ENCODE measurements at regions not wholly inside any gene's neighbourhood (a gene's known extent, or its start where the extent isn't known, plus 50 kb on each side); places are given as distances from the start of the nearest gene placed in this dataset.
A peak's percentile ranks its signal among the peaks of the same experiment; 100 is the strongest.

DNA sequence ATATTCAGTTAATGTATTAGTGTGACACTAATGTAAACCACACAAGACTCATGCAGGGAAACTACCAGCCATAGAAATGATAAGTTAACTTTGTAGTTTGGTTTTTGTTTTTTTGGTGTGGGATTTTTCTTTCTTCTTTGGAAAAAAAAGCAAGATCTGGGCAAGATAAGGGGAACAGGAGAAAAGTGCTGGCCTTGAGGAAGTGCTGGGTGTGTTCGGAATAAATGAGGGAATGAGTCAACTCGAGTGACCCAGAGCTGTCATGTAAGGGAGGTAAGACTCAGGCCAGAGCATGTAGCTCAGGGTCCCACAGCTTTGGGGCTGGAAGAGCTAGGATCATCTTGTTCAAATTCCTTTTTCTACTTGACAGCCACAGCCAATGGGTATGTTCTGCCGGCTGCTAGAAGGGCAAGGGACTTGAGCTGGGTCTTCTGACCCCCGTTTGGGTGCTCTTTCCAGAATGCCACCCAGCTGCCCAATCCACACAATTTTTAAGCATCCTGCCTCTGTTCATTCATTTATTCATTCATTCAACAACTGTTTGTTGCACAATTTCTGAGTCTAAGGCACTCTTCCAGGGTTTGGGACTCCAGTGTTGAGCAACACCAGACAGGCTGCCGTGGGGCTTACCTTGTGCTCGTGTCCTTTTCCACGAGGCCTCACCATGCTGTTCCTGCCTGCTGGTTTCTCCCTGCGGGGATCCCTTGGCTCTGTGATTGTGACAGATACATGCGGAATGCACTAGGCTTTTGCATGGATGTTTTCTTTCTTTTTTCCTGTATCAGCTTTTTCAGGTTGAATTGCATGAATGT, 54.5 kb downstream of the CLDN34 start:
- no peak for DNase-seq (ENCODE audit: low read depth)
- H3K4me3 ChIP-seq (ENCODE audit: low read depth, low read length) = no peak overlapping the region

- no peak for DNase-seq (ENCODE audit: low read depth)
- H3K4me3 ChIP-seq (ENCODE audit: low read depth, low read length) = no peak overlapping the region
These were observed 55.0 kb downstream of the CLDN34 start for GRCh38 chrX:10022273-10022541.

GRCh38 chrX:10022580-10023245, 55.6 kb downstream of the CLDN34 start:
- no peak overlapping the region for H3K4me3 ChIP-seq (ENCODE audit: low read depth, low read length)
- peak; percentile 48 for DNase-seq (ENCODE audit: low read depth)

DNA sequence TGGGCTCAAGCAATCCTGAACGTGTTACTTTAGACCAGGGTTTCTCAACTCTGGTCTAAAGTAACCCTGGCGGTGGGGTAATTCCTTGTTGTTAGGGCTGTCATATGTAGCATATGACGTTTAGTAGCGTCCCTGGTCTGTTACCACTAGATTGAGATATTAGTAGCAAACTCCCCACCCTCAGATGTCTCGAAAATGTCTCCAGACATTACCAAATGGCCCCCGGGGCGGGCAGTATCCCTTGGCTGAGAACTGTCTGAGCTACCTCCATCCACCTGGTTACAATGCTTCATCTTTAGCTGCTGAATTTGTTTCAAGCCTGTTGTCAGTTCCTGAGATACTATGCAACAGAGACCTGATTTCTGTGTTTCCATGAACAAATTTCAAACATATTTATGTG, 56.7 kb downstream of the CLDN34 start:
- no peak overlapping the region for H3K4me3 ChIP-seq (ENCODE audit: low read depth, low read length)
- no peak for DNase-seq (ENCODE audit: low read depth)

GRCh38 chrX:10025742-10026493, 58.8 kb downstream of the CLDN34 start:
- H3K4me3 ChIP-seq (ENCODE audit: low read depth, low read length) = no peak overlapping the region
- no peak for DNase-seq (ENCODE audit: low read depth)

DNA sequence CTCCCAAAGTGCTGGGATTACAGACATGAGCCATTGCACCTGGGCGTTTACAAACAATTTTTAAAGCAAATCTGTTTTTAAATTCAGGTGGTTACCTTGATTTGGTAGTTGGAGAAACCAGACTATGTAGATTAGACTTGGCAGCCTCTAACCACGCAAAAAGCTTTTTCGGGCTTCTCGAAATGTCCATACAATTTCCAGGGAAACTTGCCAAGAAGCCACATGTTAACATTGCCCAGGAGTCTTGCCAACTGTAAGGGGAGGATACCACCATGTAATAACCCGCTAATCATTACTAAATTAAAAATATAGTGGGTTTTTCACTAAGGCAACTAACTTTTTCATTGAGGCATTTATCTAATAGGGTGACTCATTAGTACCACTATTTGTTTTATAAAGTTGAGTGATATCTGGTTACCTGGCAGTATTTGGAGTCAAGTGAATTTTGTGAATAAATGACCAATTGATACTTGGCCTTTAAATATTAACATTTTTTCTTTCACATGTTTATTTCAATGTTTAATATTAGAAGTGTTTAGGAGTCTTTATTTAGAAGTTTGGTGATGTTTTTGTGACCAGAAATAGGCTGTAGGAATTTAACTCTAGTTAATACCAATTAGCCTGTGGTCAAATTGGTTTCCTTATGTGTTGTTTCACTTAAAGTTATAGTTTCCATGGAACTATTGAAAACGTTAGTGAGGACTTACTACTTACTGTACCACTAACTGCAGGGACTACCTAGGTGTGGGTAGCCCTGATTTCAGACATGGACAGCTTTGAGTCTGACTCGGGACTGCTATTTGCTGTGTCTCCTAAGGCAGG, 61.3 kb downstream of the CLDN34 start:
- no peak overlapping the region for H3K4me3 ChIP-seq (ENCODE audit: low read depth, low read length)

GRCh38 chrX:10030570-10030969, 63.4 kb downstream of the CLDN34 start:
- peak; percentile 59 for DNase-seq (ENCODE audit: low read depth)
- H3K4me3 ChIP-seq (ENCODE audit: low read depth, low read length) = no peak overlapping the region

More for the DNA sequence above, 61.3 kb downstream of the CLDN34 start:
- no peak for DNase-seq (ENCODE audit: low read depth)

DNA sequence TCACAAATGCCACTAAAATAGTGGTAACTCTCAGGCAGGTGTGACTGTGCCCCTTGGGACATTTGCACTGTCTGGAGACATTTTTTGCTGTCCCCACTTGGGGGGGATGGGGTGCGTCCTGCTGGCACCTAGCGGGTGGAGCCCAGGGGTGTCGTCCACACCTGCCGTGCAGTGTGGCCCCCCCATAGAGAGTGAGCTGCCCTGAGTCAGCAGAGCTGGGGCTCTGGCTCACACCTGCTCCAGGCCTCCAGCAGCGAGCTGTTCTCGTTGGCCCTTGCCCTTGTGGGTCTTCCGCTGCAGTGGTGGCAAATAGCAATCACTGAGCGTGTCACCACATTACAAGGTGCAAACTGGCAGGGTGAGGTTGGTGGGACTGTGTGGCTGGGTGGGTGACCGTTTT, 64.6 kb downstream of the CLDN34 start:
- no peak overlapping the region for H3K4me3 ChIP-seq (ENCODE audit: low read depth, low read length)
- DNase-seq (ENCODE audit: low read depth) = no peak

- DNase-seq (ENCODE audit: low read depth) = no peak
- no peak overlapping the region for H3K4me3 ChIP-seq (ENCODE audit: low read depth, low read length)
These were observed 65.0 kb downstream of the CLDN34 start for GRCh38 chrX:10032147-10032546.

GRCh38 chrX:10033375-10034007, 66.3 kb downstream of the CLDN34 start:
- H3K4me3 ChIP-seq (ENCODE audit: low read depth, low read length) = no peak overlapping the region
- DNase-seq (ENCODE audit: low read depth) = no peak

DNA sequence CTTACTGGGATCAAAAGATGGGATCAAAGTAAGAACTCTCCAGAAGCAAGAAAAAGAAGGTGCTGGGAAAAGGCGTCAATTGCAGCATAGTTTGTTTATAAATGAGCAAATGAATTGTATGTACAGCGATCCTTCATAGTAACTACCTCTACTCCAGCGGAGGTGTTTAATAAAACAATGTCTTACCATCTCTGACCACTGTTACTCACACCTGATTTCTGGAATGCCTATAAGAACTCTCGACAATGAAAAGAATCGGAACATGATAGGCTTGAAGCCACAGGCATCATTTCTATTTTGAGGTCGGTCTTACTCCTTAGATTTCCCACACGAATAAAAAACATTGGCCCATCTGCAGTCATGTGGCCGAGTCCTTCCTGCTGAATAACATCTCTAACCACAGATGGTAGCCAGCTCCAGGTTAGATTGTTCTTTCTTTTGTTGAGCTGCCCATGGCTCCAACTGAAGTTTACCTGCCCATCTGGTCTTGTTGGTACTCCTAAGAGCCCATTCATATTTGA, 67.6 kb downstream of the CLDN34 start:
- H3K4me3 ChIP-seq (ENCODE audit: low read depth, low read length) = no peak overlapping the region
- no peak for DNase-seq (ENCODE audit: low read depth)

GRCh38 chrX:10038585-10038984, 71.4 kb downstream of the CLDN34 start:
- no peak overlapping the region for H3K4me3 ChIP-seq (ENCODE audit: low read depth, low read length)
- no peak for DNase-seq (ENCODE audit: low read depth)

- H3K4me3 ChIP-seq (ENCODE audit: low read depth, low read length) = no peak overlapping the region
- DNase-seq (ENCODE audit: low read depth) = no peak
These were observed 72.9 kb downstream of the CLDN34 start for GRCh38 chrX:10039821-10040793.

DNA sequence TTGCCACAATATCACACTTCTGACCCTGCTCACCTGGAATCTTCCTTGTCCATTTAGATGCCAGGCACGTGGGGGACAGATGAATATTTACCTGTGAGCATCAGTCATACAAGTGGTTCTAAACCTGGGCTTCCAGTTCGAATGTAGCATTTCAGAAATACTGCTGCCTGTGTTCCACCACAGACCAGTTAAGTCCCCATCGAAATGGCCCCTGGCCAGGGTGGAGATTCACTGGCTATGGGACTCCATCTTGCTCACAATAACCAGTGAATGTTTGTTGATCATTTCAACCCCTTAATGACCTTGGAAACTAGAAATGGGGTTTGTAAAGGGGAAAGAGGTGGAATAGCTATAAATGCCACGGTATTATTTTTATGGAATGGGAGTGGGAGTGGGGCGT, 73.8 kb downstream of the CLDN34 start:
- no peak overlapping the region for H3K4me3 ChIP-seq (ENCODE audit: low read depth, low read length)
- no peak for DNase-seq (ENCODE audit: low read depth)

DNA sequence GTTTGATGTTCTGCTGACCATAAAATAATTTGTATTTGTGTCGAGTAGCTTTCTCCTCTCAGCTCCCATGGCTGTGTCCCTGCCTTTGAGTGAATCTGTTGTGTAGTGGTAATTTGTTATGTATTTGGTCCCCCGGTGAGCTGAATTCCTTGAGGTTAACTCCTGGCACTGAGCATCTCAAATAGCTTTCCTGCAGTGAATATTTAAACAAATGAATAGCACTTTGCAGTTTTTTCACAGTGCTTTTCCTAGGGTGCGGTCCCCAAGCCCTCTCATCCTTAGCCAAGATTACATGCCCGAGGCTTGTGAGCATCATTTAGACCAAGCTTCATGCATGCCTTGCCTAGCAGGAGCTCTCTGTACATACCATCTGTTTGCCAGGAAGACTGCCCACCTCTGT, 74.2 kb downstream of the CLDN34 start:
- DNase-seq (ENCODE audit: low read depth) = no peak
- no peak overlapping the region for H3K4me3 ChIP-seq (ENCODE audit: low read depth, low read length)

DNA sequence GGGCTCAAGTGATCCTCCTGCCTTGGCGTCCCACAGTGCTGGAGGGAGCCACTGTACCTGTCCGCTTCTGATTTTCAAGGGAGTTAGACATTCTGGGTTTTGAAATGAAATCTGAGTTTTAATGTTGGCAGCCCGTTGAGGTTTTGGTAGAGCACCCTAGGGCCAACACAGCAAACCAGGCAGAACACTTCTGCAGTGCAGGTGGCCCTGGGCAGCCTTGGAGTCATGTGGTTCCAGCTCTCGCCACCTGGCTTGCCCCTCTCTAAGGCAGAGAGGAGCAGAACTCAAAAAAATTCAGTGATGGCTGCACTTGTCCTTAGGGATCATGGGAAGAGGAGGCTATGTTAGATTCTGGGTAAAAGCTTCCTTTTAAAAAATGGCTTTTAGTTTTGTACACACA, 74.9 kb downstream of the CLDN34 start:
- no peak for DNase-seq (ENCODE audit: low read depth)
- H3K4me3 ChIP-seq (ENCODE audit: low read depth, low read length) = no peak overlapping the region

GRCh38 chrX:10043386-10043785, 76.2 kb downstream of the CLDN34 start:
- no peak overlapping the region for H3K4me3 ChIP-seq (ENCODE audit: low read depth, low read length)
- no peak for DNase-seq (ENCODE audit: low read depth)

DNA sequence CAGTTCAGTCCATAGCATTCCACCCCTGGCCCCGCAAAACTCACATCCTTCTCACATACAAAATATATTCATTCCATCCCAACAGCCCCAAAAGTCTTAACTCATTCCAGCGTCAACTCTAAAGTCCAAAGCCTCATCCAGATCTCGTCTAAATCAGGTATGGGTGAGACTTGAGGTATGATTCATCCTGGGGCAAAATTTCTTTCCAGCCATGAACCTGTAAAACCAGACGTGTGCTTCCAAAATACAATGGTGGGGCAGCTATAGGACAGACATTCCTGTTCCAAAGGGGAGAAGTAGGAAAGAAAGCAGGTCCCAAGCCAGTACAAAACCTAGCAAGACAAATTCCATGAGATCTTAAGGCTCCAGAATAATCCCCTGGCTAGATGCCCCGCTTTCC, 76.9 kb downstream of the CLDN34 start:
- no peak overlapping the region for H3K4me3 ChIP-seq (ENCODE audit: low read depth, low read length)

More for the DNA sequence above, 76.9 kb downstream of the CLDN34 start:
- no peak for DNase-seq (ENCODE audit: low read depth)
